DND-41 (cell line): ENCODE measurements at regions not wholly inside any gene's neighbourhood (a gene's known extent, or its start where the extent isn't known, plus 50 kb on each side); places are given as distances from the start of the nearest gene placed in this dataset.

ENCODE experiments used
- ATAC-seq: fragments of 200-7000 bp; cut with Tn5 transposase; 3 replicates; pipeline ENCODE4 v1.9.1; 2021; ENCODE audit warnings: low read depth; ENCODE audit not compliant: insufficient read depth
- DNase-seq: peaks from one replicate; pipeline ENCODE4 v3.0.0-alpha.2; 2020
- H2AFZ ChIP-seq: 2 replicates; pipeline ENCODE4 v1.6.0; 2012; ENCODE audit warnings: low read depth, low read length
- H3K27ac ChIP-seq: 2 replicates; pipeline ENCODE4 v1.5.1; 2012; ENCODE audit warnings: low read length, inconsistent platforms
- H3K27me3 ChIP-seq: fragments of 200-600 bp; sonication (generic); 2 replicates; pipeline ENCODE4 v1.6.0; 2012; ENCODE audit warnings: low read length, mild to moderate bottlenecking, inconsistent platforms; ENCODE audit not compliant: insufficient read depth, poor library complexity
- H3K36me3 ChIP-seq: 2 replicates; pipeline ENCODE4 v1.5.1; 2012; ENCODE audit warnings: low read length, inconsistent platforms; ENCODE audit not compliant: insufficient read depth
- H3K4me1 ChIP-seq: 2 replicates; pipeline ENCODE4 v1.5.1; 2012; ENCODE audit warnings: mild to moderate bottlenecking, low read length; ENCODE audit not compliant: insufficient read depth
- H3K4me2 ChIP-seq: 2 replicates; pipeline ENCODE4 v1.6.0; 2012; ENCODE audit warnings: mild to moderate bottlenecking, moderate library complexity, low read length, inconsistent platforms; ENCODE audit not compliant: insufficient read depth
- H3K4me3 ChIP-seq, 2 experiments: fragments of 200-600 bp in 1 of 2; shearing (Covaris generic) in 1 of 2; 2 replicates each; pipeline ENCODE4 v1.5.1; 2012 to 2016; ENCODE audit warnings: inconsistent platforms in 2 of 2, low read length in 2 of 2, mild to moderate bottlenecking in 2 of 2, low read depth in 1 of 2, moderate library complexity in 1 of 2
- H3K79me2 ChIP-seq: 2 replicates; pipeline ENCODE4 v1.6.0; 2012; ENCODE audit warnings: low read length, inconsistent platforms; ENCODE audit not compliant: insufficient read depth
- H3K9ac ChIP-seq: 2 replicates; pipeline ENCODE4 v1.6.0; 2012; ENCODE audit warnings: low read depth, mild to moderate bottlenecking, inconsistent platforms, low read length, moderate library complexity
- H3K9me3 ChIP-seq: 2 replicates; pipeline ENCODE4 v1.5.1; 2012; ENCODE audit warnings: low read length, moderate library complexity, mild to moderate bottlenecking, inconsistent platforms; ENCODE audit not compliant: insufficient read depth, severe bottlenecking
- H4K20me1 ChIP-seq: 2 replicates; pipeline ENCODE4 v1.6.0; 2012; ENCODE audit warnings: low read length; ENCODE audit not compliant: insufficient read depth
- EZH2 ChIP-seq: IDR thresholded peaks from 3 replicates; pipeline ENCODE4 v1.6.1; 2012; ENCODE audit warnings: borderline replicate concordance, low read depth, mild to moderate bottlenecking, moderate library complexity, low read length, inconsistent platforms; ENCODE audit not compliant: severe bottlenecking
- TF ChIP-seq, protein P1 (sequence below): IDR thresholded peaks from 2 replicates; pipeline ENCODE4 v1.5.1; 2012; ENCODE audit warnings: borderline replicate concordance, low read length, moderate library complexity, mild to moderate bottlenecking; ENCODE audit not compliant: poor library complexity, severe bottlenecking; ENCODE audit errors: extremely low read depth

DNA sequence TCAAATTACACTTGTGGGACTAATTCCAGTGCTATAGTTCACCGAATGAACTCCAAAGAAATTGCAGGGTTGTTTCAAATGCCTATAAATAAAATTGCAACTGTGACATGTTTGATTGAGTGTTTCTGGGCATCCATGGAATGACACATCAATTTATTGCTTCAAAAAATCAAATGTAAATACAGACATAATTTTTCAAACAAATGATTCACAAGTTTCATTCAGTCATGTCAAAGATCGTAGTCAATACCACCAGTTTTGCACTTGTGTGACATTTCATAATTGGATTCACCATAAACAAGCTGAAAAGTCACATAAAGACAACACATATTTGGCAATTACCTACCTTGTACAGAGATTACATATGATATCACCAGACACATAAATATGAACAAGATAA, 350.8 kb downstream of the CDH2 start:
- ATAC-seq: no peak
- Histone ChIP-seq H3K4me1 (no peaks in the 10 kb centered on the region), H2AFZ (no peak overlapping the region), H3K36me3 (no peaks in the 10 kb centered on the region), H3K9ac (no peak overlapping the region), H3K4me3 (no peak overlapping the region), H3K27ac (no peak overlapping the region), H3K79me2 (no peaks in the 10 kb centered on the region), H3K9me3 (no peaks in the 10 kb centered on the region), H4K20me1 (no peaks in the 10 kb centered on the region), H3K4me2 (no peak overlapping the region), H3K27me3 (no peaks in the 10 kb centered on the region)
- TF ChIP-seq EZH2: no peak
- TF ChIP-seq, protein P1, sequence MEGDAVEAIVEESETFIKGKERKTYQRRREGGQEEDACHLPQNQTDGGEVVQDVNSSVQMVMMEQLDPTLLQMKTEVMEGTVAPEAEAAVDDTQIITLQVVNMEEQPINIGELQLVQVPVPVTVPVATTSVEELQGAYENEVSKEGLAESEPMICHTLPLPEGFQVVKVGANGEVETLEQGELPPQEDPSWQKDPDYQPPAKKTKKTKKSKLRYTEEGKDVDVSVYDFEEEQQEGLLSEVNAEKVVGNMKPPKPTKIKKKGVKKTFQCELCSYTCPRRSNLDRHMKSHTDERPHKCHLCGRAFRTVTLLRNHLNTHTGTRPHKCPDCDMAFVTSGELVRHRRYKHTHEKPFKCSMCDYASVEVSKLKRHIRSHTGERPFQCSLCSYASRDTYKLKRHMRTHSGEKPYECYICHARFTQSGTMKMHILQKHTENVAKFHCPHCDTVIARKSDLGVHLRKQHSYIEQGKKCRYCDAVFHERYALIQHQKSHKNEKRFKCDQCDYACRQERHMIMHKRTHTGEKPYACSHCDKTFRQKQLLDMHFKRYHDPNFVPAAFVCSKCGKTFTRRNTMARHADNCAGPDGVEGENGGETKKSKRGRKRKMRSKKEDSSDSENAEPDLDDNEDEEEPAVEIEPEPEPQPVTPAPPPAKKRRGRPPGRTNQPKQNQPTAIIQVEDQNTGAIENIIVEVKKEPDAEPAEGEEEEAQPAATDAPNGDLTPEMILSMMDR: no peak
- DNase-seq: no peak

DNA sequence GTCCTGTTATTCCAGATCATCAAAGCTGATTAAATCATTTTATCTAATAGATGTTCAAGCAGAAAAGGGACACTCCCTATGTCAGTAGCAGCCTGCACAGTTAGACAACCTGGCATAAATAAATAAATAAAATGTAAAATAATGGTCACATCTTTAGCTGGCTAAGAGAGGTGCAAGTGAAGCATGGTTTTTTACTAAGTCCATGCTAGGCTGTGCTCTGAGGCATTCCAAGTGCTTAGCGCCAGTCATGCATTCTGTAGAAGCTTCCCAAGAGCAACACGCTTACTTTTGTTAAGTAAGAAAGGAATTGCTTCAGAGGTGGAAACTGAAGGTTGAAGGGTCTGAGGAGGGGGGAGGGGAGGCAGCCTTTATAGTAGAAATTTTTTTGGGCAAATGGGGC, 351.2 kb downstream of the CDH2 start:
- Histone ChIP-seq H4K20me1 (no peaks in the 10 kb centered on the region), H3K79me2 (no peaks in the 10 kb centered on the region), H3K27me3 (no peaks in the 10 kb centered on the region), H3K27ac (no peak overlapping the region), H3K4me1 (no peaks in the 10 kb centered on the region), H3K4me2 (no peak overlapping the region), H3K9ac (no peak overlapping the region), H3K36me3 (no peaks in the 10 kb centered on the region), H3K4me3 (no peak overlapping the region), H2AFZ (no peak overlapping the region), H3K9me3 (no peaks in the 10 kb centered on the region)
- DNase-seq: no peak
- TF ChIP-seq, protein P1: no peak
- TF ChIP-seq EZH2: no peak
- ATAC-seq: no peak

DNA sequence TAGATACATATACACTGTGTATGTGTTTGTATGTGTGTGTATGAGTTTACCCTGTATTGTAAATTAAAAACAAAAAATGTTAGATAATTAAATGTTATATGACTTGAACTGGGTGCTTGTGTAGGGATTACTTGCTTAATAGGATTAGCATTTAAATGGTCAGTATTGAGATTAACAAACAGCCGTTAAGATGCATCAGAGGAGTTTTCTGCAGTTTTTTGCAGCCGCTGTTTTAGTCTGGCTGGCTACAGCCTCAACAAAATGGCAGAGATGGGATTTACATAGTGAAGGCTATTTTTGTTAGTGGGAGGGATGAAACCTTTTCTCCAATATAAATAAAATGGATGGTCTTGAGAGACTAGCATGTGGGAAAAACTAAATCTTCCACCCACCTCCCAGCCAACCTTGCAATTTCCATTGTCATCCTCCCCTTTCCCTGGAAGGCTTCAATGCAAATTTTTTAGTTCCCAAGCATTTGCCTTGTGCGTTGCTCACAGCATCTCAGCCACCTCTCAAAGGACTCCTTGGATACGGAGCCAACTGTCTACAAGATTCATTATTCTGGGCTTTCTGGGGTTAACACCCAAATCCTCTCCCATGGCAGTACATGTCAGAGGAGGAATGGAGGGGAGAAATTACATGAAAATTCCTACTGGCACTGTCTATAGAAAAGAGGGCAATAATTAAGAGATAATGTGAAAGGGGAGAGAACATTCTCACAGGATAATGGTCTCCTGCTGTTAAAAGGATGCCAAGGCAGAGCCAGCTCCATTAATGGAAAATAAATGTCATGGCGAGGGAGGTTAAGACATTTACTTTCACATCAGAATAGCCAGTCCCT, 351.9 kb downstream of the CDH2 start:
- Histone ChIP-seq H3K79me2 (no peaks in the 10 kb centered on the region), H3K4me2 (no peak overlapping the region), H3K27me3 (no peaks in the 10 kb centered on the region), H3K9ac (no peak overlapping the region), H3K9me3 (no peaks in the 10 kb centered on the region), H3K36me3 (no peaks in the 10 kb centered on the region), H2AFZ (no peak overlapping the region), H3K27ac (no peak overlapping the region), H4K20me1 (no peaks in the 10 kb centered on the region), H3K4me1 (no peaks in the 10 kb centered on the region), H3K4me3 (no peak overlapping the region)
- TF ChIP-seq, protein P1: no peak
- TF ChIP-seq EZH2: no peak
- ATAC-seq: no peak
- DNase-seq: no peak
